ENCODE measurements at regions not wholly inside any gene's neighbourhood (a gene's known extent, or its start where the extent isn't known, plus 50 kb on each side); places are given as distances from the start of the nearest gene placed in this dataset.

GRCh38 chr4:142922720-142923119, 76.6 kb upstream of the INPP4B start:
- no peak for TF ChIP-seq CTCF (IDR thresholded peaks at IDR 0.05; ENCODE audit: low read depth, low read length, missing control alignments)
- DNase-seq (ENCODE audit: low read depth) = no peak
- H3K4me3 ChIP-seq (ENCODE audit: low read depth, low read length) = no peak overlapping the region

DNA sequence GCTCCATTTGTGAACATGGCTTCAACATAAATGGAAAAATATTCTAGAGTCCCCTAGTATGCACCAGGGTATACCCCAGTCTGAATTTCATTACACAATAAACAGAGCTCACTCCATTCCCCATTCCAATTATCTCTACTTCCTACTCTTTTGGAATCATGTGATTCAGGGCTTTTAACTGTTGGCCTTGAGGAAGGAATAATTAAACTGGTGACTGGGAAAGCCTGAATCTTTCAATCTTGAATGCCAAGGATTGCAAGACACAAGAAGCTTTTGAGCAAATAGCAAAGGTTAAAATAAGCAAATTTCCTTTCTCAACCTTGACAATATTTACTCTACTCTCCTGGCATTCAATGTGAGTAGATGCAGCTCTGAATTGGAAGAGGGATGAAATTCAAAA, 77.5 kb upstream of the INPP4B start:
- DNase-seq (ENCODE audit: low read depth) = no peak
- H3K4me3 ChIP-seq (ENCODE audit: low read depth, low read length) = no peak overlapping the region
- TF ChIP-seq CTCF (IDR thresholded peaks at IDR 0.05; ENCODE audit: low read depth, low read length, missing control alignments) = no peak

DNA sequence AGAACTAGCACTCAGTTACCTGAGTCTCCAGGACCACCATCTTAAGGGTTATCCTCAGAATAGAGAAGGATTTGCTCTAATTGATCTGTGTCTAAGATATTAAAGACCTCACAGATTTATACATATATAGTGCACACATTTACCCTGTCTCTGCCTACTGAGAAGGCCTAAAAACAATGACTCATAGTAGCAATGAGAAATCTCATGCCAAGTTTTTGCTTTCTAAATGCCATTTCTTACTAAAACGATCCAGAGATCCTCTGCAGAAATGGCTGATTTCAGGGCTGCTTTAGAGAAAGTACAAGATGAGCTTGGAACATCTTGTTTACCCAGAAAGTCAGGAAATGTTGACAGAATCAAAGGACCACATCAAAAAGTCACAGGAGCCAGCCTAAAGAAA, 79.1 kb upstream of the INPP4B start:
- no peak overlapping the region for H3K4me3 ChIP-seq (ENCODE audit: low read depth, low read length)
- DNase-seq (ENCODE audit: low read depth) = no peak
- no peak for TF ChIP-seq CTCF (IDR thresholded peaks at IDR 0.05; ENCODE audit: low read depth, low read length, missing control alignments)

GRCh38 chr4:142927721-142928120, 81.6 kb upstream of the INPP4B start:
- DNase-seq (ENCODE audit: low read depth) = no peak
- TF ChIP-seq CTCF (IDR thresholded peaks at IDR 0.05; ENCODE audit: low read depth, low read length, missing control alignments) = no peak
- no peak overlapping the region for H3K4me3 ChIP-seq (ENCODE audit: low read depth, low read length)

GRCh38 chr4:142929526-142929925, 83.4 kb upstream of the INPP4B start:
- no peak for TF ChIP-seq CTCF (IDR thresholded peaks at IDR 0.05; ENCODE audit: low read depth, low read length, missing control alignments)
- DNase-seq (ENCODE audit: low read depth) = no peak

DNA sequence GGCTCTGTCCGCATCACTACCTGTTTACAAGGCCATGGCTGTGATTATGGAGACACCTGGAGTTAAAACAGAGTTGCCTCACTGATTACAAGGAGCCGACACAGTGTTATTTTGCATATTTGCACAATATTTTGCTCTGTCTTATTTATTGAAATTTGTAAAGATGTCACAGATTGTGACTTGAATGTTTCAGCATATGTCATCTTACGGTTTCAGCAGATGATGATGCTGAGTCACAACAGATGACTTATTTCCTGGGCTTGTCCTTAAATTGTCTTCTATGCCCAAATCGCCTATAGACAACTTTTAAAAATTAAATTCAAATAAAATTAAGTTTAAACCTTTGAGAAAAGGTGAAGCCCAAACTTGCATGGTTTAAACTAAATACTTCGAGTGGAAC, 87.1 kb upstream of the INPP4B start:
- no peak overlapping the region for H3K4me3 ChIP-seq (ENCODE audit: low read depth, low read length)
- no peak for DNase-seq (ENCODE audit: low read depth)
- TF ChIP-seq CTCF (IDR thresholded peaks at IDR 0.05; ENCODE audit: low read depth, low read length, missing control alignments) = no peak

More at GRCh38 chr4:142929526-142929925, 83.4 kb upstream of the INPP4B start:
- H3K4me3 ChIP-seq (ENCODE audit: low read depth, low read length) = no peak overlapping the region

- no peak for DNase-seq (ENCODE audit: low read depth)
- no peak overlapping the region for H3K4me3 ChIP-seq (ENCODE audit: low read depth, low read length)
- TF ChIP-seq CTCF (IDR thresholded peaks at IDR 0.05; ENCODE audit: low read depth, low read length, missing control alignments) = no peak
These were observed 94.6 kb upstream of the INPP4B start for GRCh38 chr4:142940425-142941330.

Data from GM12864 (cell line).